Pancreas (tissue), 10 donors: ENCODE measurements at regions not wholly inside any gene's neighbourhood (a gene's known extent, or its start where the extent isn't known, plus 50 kb on each side); places are given as distances from the start of the nearest gene placed in this dataset.
A peak's percentile ranks its signal among the peaks of the same experiment; 100 is the strongest.

ENCODE experiments used
- ATAC-seq, 4 donors: fragments of 200-7000 bp; cut with Tn5 transposase; one replicate each; pipeline versions ENCODE4 v1.8.0 to v1.9.1; 2020; ENCODE audit warnings: mild to moderate bottlenecking in 4 of 4, moderate library complexity in 4 of 4
- DNase-seq, 6 donors: peaks; one replicate each; pipeline ENCODE4 v3.0.0-alpha.2; 2020
- FAIRE-seq: peaks from 2 replicates; lab custom pipeline; 2012; peaks lifted over from hg19 to GRCh38; lab: Jason Lieb, UNC
- H3K27ac ChIP-seq, 4 donors: fragments of 200-600 bp; sonication (generic); 1 replicate in 3 of 4; 2 replicates in 1 of 4; pipeline versions ENCODE4 v1.5.0 to v1.8.0; 2020
- H3K27me3 ChIP-seq, 4 donors: fragments of 200-600 bp; one replicate each; pipeline ENCODE4 v1.8.0; 2021
- H3K36me3 ChIP-seq, 3 donors: fragments of 200-600 bp; sonication (generic) in 1 of 3; one replicate each; pipeline versions ENCODE4 v1.5.0 to v1.8.0; 2020 to 2021
- H3K4me1 ChIP-seq, 3 donors: fragments of 200-600 bp; one replicate each; pipeline ENCODE4 v1.8.0; 2021
- H3K4me3 ChIP-seq, 4 donors: fragments of 200-600 bp; sonication (generic) in 2 of 4; one replicate each; pipeline versions ENCODE4 v1.5.0 to v1.8.0; 2020 to 2021
- H3K9me3 ChIP-seq, 4 donors: fragments of 200-600 bp; one replicate each; pipeline ENCODE4 v1.8.0; 2021
- WGBS, 2 donors: extraction: QIAGEN DNeasy Blood & Tissue Kit; methylation state at CpG; one replicate each; pipeline ENCODE4 v1.1.7; 2013; 5-methylcytosine and 5-hydroxymethylcytosine counted together
- intact Hi-C, 3 donors: fragments of 100-400 bp; cut with DNase I; formaldehyde crosslinking; loops; one replicate each; pipeline versions ENCODE4 v1.11.1 to v1.14.2; 2022
- TF ChIP-seq, protein P1 (sequence below), 4 donors: fragments of 200-600 bp; sonication (generic) in 3 of 4; IDR thresholded peaks; one replicate each; pipeline versions ENCODE4 v1.5.0 to v1.8.0; 2021; ENCODE audit warnings: antibody characterized with exemption in 4 of 4
- donor health status: healthy with polysubstance abuse.
- donor health status: DM: no; HTN: no; CAD: no; lungs with moderate emphysema.
- donor health status: DM: no; HTN: no; CAD: no.
- donor health status: control.
- donor health status: control.
- donor health status: Bipolar disorder and iron deficiency.
- donor health status: DM: yes; HTN: yes; CAD: no.
- donor health status: DM: no; HTN: no; CAD: no.
- donor health status: DM: no; HTN: no; CAD: no.
- donor health status: DM: yes; HTN: yes; CAD: no.

DNA sequence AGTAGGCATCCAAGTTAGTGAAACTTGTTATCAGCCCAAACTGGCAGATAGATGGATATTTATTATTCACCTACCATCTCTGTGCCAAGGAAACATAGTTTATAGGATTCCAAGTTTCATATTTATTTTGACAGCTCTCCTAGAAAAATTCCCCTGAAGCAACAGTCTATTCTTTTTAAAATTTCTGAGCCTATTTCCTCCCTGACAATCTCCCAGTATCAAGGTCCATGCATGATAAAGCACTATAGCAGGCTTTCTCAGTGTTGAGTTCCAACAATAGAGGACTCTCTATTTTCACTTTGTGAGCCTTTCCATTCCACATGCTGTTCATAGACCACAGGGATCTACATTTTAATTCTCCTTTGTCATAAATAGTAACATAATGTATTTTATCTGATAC is 312.6 kb downstream of the SLITRK6 start:
- FAIRE-seq, result no peak
- peak in 3 of 4 donors; percentile 25 to 52 (median 47) for ATAC-seq
- no peaks in the 10 kb centered on the region for H3K4me1 ChIP-seq

DNA sequence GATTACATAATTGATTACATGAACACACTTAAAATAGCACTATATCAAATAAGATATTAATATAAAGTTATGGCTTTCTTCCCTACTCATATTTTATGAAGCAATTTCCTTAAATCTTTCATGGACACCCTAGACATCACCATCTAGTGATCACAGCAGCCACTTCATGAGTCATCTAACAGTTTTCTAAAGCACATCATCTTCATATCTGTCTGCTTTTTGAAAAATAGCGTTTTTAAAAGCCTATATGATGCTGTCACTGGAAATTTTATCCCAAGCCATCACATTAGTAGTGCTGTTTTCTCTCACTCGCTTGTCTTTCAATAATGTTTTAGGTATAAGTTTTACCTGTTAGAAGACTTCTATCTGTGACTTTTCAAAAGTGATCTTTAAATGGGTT is 326.1 kb downstream of the SLITRK6 start:
- WGBS, 2 donors, result 58 to 72% methylated on average over 2 of the region's 2 CpGs
- intact Hi-C loops, result no loop called here
- Histone ChIP-seq H3K27me3 (no peaks in the 10 kb centered on the region), H3K9me3 (no peaks in the 10 kb centered on the region), H3K36me3 (no peaks in the 10 kb centered on the region), H3K4me3 (no peak overlapping the region), H3K27ac (no peak overlapping the region), H3K4me1 (no peaks in the 10 kb centered on the region)
- ATAC-seq (no peak), FAIRE-seq (no peak), DNase-seq (no peak)
- TF ChIP-seq, protein P1, sequence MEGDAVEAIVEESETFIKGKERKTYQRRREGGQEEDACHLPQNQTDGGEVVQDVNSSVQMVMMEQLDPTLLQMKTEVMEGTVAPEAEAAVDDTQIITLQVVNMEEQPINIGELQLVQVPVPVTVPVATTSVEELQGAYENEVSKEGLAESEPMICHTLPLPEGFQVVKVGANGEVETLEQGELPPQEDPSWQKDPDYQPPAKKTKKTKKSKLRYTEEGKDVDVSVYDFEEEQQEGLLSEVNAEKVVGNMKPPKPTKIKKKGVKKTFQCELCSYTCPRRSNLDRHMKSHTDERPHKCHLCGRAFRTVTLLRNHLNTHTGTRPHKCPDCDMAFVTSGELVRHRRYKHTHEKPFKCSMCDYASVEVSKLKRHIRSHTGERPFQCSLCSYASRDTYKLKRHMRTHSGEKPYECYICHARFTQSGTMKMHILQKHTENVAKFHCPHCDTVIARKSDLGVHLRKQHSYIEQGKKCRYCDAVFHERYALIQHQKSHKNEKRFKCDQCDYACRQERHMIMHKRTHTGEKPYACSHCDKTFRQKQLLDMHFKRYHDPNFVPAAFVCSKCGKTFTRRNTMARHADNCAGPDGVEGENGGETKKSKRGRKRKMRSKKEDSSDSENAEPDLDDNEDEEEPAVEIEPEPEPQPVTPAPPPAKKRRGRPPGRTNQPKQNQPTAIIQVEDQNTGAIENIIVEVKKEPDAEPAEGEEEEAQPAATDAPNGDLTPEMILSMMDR (IDR thresholded peaks at IDR 0.05), result no peak

More for the DNA sequence above, 312.6 kb downstream of the SLITRK6 start:
- H3K36me3 ChIP-seq, result no peaks in the 10 kb centered on the region
- no peaks in the 10 kb centered on the region for H3K9me3 ChIP-seq
- no peak overlapping the region for H3K27ac ChIP-seq
- no peaks in the 10 kb centered on the region for H3K27me3 ChIP-seq
- no peak overlapping the region for H3K4me3 ChIP-seq
- intact Hi-C loops, result no loop called here
- no peak for DNase-seq
- TF ChIP-seq, protein P1 (IDR thresholded peaks at IDR 0.05), result no peak

DNA sequence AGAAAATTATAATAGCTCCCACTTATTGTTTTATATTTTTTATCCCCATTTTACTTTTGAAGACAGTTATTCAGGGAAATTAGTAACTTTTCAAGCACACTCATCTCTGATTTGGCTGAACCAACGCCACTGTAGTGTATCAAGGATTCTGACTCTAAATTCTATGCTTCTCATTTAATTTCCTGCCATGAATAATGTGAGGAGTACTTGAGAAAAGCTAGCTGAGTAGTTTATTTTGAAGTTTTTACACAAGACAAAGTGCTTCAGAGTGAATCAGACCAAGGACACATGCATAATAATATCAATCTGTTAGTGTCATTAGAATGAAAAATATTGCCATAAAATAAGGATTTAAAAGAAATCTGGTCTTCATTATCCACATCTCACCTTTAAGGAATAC is 329.9 kb downstream of the SLITRK6 start:
- Histone ChIP-seq H3K9me3 (no peaks in the 10 kb centered on the region), H3K4me3 (no peak overlapping the region), H3K27me3 (no peaks in the 10 kb centered on the region), H3K4me1 (no peaks in the 10 kb centered on the region), H3K27ac (no peak overlapping the region), H3K36me3 (no peaks in the 10 kb centered on the region)
- DNase-seq, result no peak
- 35 to 51% methylated on average over 1 of the region's 1 CpG for WGBS, 2 donors
- no peak for ATAC-seq
- FAIRE-seq, result no peak
- TF ChIP-seq, protein P1 (IDR thresholded peaks at IDR 0.05), result no peak
- intact Hi-C loops, result no loop called here

DNA sequence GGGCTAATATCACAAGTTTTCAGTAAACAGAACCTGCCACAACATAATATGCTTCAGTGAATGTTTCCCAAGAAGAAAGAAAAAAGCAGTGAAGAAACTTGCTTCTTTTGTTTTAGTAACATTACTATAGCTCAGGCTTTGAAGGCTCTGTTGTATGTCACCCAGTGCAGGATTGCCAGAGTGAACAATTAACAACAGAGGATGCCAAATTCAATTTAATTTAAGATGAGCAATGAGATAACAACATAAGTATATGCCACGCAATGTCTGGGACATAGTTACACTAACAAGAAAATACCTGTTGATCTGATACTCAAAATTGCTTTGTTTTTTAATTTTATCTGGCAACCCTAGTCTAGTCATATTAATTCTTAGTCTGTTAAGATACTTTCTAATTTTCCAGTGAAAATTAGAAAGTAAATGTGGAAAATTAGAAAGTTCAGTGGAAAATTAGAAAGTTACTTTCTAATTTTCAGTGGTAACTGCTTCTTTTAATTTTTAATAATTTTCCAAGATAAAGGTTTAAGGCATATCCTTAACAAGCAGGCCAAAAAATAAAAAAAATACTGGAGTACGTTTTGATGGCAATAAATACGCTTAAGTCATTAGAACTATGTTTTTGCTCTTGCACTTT is 336.3 kb downstream of the SLITRK6 start:
- TF ChIP-seq, protein P1 (IDR thresholded peaks at IDR 0.05), result no peak
- no peak overlapping the region for H3K27ac ChIP-seq
- 63 to 76% methylated on average over 3 of the region's 3 CpGs for WGBS, 2 donors
- intact Hi-C loops, result no loop called here
- DNase-seq, result no peak
- no peak for ATAC-seq
- no peaks in the 10 kb centered on the region for H3K27me3 ChIP-seq
- no peaks in the 10 kb centered on the region for H3K4me1 ChIP-seq
- no peaks in the 10 kb centered on the region for H3K36me3 ChIP-seq
- no peak overlapping the region for H3K4me3 ChIP-seq
- H3K9me3 ChIP-seq, result no peaks in the 10 kb centered on the region
- no peak for FAIRE-seq

DNA sequence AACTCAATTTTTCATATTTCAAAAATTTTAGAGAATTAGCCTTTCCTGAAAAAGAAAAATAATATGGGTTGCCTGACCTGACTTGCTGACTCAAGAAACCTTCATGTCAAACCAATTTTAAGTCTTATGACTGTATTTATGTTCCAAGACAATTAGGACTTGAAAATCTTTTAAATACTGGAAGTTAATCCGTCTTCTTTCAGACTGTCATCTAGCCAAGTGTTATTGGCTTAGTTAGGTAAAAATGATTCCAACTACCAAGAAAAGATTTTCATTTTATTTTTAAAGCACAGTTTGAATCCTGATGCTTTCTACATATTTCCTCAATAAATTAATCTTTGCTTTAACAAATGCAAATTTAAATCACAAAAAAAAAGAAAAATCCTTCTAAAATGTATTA is 337.6 kb downstream of the SLITRK6 start:
- intact Hi-C loops, result no loop called here
- Histone ChIP-seq H3K4me3 (no peak overlapping the region), H3K27me3 (no peaks in the 10 kb centered on the region), H3K9me3 (no peaks in the 10 kb centered on the region), H3K27ac (no peak overlapping the region), H3K36me3 (no peaks in the 10 kb centered on the region), H3K4me1 (no peaks in the 10 kb centered on the region)
- WGBS, 2 donors, result 53 to 61% methylated on average over 1 of the region's 1 CpG
- FAIRE-seq, result no peak
- DNase-seq, result no peak
- TF ChIP-seq, protein P1 (IDR thresholded peaks at IDR 0.05), result no peak
- ATAC-seq, result no peak
